Ovary (tissue), 7 donors: ENCODE measurements at regions not wholly inside any gene's neighbourhood (a gene's known extent, or its start where the extent isn't known, plus 50 kb on each side); places are given as distances from the start of the nearest gene placed in this dataset.

ENCODE experiments used
- DNase-seq, 5 donors: peaks; one replicate each; pipeline ENCODE4 v3.0.0-alpha.2; 2019 to 2020
- H3K27ac ChIP-seq, 2 donors: fragments of 200-600 bp; one replicate each; pipeline versions ENCODE4 v1.5.1 to v1.8.0; 2019 to 2022
- H3K27me3 ChIP-seq: fragments of 200-600 bp; one replicate; pipeline ENCODE4 v1.8.0; 2022
- H3K36me3 ChIP-seq: fragments of 200-600 bp; sonication (generic); one replicate; pipeline ENCODE4 v1.5.1; 2019
- H3K4me1 ChIP-seq: one replicate; pipeline ENCODE4 v1.8.1; 2013; ENCODE audit warnings: mild to moderate bottlenecking, moderate library complexity; ENCODE audit not compliant: insufficient read depth
- H3K4me3 ChIP-seq: fragments of 200-600 bp; sonication (generic); one replicate; pipeline ENCODE4 v1.5.1; 2017
- H3K9me3 ChIP-seq, 2 donors: fragments of 200-600 bp in 1 of 2; sonication (generic) in 1 of 2; one replicate each; pipeline versions ENCODE4 v1.5.1 to v1.8.1; 2013 to 2019; ENCODE audit warnings: mild to moderate bottlenecking in 1 of 2, moderate library complexity in 1 of 2
- EP300 ChIP-seq: sonication (generic); formaldehyde crosslinking; IDR thresholded peaks from one replicate; pipeline ENCODE4 v1.6.1; 2017; ENCODE audit warnings: antibody characterized with exemption
- POLR2A ChIP-seq: fragments of 450-650 bp; IDR thresholded peaks from one replicate; pipeline ENCODE4 v1.6.1; 2017; ENCODE audit warnings: antibody characterized with exemption, mild to moderate bottlenecking, moderate library complexity
- WGBS, 3 donors: extraction: QIAGEN DNeasy Blood & Tissue Kit in 1 of 3; methylation state at CpG; one replicate each; pipeline versions ENCODE4 v1.1.5 to v1.1.7; 2013 to 2017; 5-methylcytosine and 5-hydroxymethylcytosine counted together
- intact Hi-C, 4 donors: fragments of 100-400 bp; cut with DNase I; formaldehyde crosslinking; loops; one replicate each; pipeline versions ENCODE4 v1.11.0 to v1.15.1; 2022 to 2023
- TF ChIP-seq, protein P1 (sequence below), 3 donors: fragments of 450-650 bp in 2 of 3; fragments of 200-600 bp in 1 of 3; IDR thresholded peaks; one replicate each; pipeline versions ENCODE4 v1.5.1 to v1.8.0; 2016 to 2022; ENCODE audit warnings: antibody characterized with exemption in 3 of 3, mild to moderate bottlenecking in 1 of 3
- donor health status: DM: no; HTN: no; CAD: no; lungs with moderate emphysema.
- donor health status: DM: no; HTN: no; CAD: no.
- donor health status: Bipolar disorder and iron deficiency.
- donor health status: DM: no; HTN: no; CAD: no.
- donor health status: DM: yes; HTN: yes; CAD: no.

DNA sequence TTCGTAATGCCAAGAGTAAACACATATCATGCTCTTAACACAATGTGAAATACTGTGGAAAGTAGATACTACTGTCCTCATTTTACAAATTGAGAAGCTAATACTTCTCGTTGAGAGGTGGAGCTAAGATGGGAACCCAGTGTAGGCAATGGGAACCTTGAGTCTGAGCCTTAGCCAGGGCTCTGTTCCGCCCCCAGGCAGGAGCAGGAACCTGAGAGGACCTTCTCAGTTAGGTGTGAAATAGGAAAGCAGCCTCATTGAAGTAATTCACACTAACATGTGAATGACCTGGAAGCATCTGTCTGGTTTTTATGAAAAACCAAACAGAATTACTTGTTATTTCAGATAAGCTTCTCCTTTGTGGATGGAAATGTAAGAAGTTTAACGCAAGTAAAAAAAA lies 62.6 kb upstream of the RBFOX1 start:
- WGBS, 3 donors = 70 to 76% (median 75%) methylated on average over 4 of the region's 4 CpGs
- no peak overlapping the region for H3K4me3 ChIP-seq
- DNase-seq = no peak
- no peaks in the 10 kb centered on the region for H3K36me3 ChIP-seq
- intact Hi-C loops = no loop called here
- no peak overlapping the region for H3K27ac ChIP-seq
- H3K4me1 ChIP-seq = no peaks in the 10 kb centered on the region
- TF ChIP-seq, protein P1, sequence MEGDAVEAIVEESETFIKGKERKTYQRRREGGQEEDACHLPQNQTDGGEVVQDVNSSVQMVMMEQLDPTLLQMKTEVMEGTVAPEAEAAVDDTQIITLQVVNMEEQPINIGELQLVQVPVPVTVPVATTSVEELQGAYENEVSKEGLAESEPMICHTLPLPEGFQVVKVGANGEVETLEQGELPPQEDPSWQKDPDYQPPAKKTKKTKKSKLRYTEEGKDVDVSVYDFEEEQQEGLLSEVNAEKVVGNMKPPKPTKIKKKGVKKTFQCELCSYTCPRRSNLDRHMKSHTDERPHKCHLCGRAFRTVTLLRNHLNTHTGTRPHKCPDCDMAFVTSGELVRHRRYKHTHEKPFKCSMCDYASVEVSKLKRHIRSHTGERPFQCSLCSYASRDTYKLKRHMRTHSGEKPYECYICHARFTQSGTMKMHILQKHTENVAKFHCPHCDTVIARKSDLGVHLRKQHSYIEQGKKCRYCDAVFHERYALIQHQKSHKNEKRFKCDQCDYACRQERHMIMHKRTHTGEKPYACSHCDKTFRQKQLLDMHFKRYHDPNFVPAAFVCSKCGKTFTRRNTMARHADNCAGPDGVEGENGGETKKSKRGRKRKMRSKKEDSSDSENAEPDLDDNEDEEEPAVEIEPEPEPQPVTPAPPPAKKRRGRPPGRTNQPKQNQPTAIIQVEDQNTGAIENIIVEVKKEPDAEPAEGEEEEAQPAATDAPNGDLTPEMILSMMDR (IDR thresholded peaks at IDR 0.05) = no peak
- no peak for TF ChIP-seq EP300
- no peak for TF ChIP-seq POLR2A
- no peaks in the 10 kb centered on the region for H3K9me3 ChIP-seq
- H3K27me3 ChIP-seq = no peaks in the 10 kb centered on the region

DNA sequence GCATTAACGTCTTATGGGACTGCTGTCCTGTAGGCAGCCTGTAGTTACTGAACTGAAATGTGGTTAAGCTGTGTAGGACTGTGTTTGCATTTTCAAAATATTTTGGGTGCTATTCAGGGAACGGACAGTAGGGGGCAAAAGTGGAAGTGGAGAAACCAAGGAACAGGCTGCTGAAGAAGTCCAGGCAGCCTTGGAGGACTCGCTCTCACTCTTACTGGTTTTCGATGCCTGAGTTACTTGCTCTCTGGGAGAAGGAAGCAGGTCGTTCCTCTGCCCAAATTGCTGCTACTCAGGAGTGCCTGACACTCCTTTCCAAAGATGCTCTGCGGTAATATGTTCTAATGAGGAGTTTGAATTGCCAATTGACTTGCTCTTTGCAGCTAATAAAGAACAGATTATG lies 64.5 kb upstream of the RBFOX1 start:
- Histone ChIP-seq H3K4me3 (no peak overlapping the region), H3K9me3 (no peaks in the 10 kb centered on the region), H3K27ac (no peak overlapping the region), H3K4me1 (no peaks in the 10 kb centered on the region), H3K27me3 (no peaks in the 10 kb centered on the region), H3K36me3 (no peaks in the 10 kb centered on the region)
- intact Hi-C loops = no loop called here
- 8 to 17% (median 17%) methylated on average over 6 of the region's 6 CpGs for WGBS, 3 donors
- no peak for TF ChIP-seq POLR2A
- TF ChIP-seq, protein P1 (IDR thresholded peaks at IDR 0.05) = peak in 1 of 3 donors; percentile 33
- no peak for DNase-seq

DNA sequence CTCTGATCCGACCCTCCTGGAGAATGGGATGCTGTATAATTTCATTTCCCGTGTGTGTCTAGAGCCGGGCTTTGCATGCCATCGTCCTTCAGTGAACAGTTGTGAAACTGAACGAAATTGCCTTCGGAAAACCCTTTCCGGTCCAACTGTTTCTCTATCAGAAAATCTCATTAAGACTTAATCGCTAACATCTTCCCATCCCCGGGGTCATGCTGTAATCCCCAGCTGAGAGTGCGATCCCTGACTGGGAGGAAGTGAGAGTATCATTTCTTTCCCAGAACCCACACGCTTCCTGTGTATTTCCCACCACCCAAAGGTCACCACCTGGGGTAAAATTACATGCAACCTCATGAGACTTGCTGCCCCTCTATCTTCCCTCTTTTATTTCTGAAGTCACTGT lies 75.6 kb upstream of the RBFOX1 start:
- 87 to 91% (median 88%) methylated on average over 11 of the region's 11 CpGs for WGBS, 3 donors
- no peak for DNase-seq

DNA sequence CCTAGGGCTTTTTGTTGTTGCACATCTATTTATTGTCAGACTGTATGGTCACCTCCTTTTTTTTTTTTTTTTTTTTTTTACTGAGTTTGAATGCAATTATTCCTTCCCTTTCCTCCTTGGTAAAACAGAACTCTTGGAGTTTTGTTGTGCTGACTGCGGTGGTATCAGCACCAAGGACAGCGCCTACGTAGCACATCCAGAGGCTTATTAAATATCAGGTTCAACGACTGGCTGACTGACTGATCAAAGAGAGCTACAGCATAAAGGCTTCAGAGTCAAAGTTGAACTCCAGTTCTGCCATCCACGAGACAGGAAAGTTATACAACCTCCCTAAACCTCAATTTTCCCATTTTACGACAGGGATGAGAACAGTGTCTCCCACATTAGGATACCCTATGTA lies 86.1 kb upstream of the RBFOX1 start:
- WGBS, 3 donors = 21 to 26% (median 22%) methylated on average over 6 of the region's 6 CpGs
- Histone ChIP-seq H3K4me3 (no peak overlapping the region), H3K27ac (no peak overlapping the region), H3K36me3 (no peaks in the 10 kb centered on the region), H3K9me3 (no peaks in the 10 kb centered on the region), H3K4me1 (no peaks in the 10 kb centered on the region), H3K27me3 (no peaks in the 10 kb centered on the region)
- intact Hi-C loops = no loop called here
- TF ChIP-seq, protein P1 (IDR thresholded peaks at IDR 0.05) = no peak
- TF ChIP-seq EP300 = no peak
- TF ChIP-seq POLR2A = no peak
- no peak for DNase-seq

More for the DNA sequence above, 75.6 kb upstream of the RBFOX1 start:
- Histone ChIP-seq H3K27ac (no peak overlapping the region), H3K9me3 (no peaks in the 10 kb centered on the region), H3K4me3 (no peak overlapping the region), H3K36me3 (no peaks in the 10 kb centered on the region), H3K4me1 (no peaks in the 10 kb centered on the region), H3K27me3 (no peaks in the 10 kb centered on the region)
- TF ChIP-seq POLR2A = no peak
- no peak for TF ChIP-seq EP300
- TF ChIP-seq, protein P1 (IDR thresholded peaks at IDR 0.05) = no peak
- intact Hi-C loops = no loop called here

DNA sequence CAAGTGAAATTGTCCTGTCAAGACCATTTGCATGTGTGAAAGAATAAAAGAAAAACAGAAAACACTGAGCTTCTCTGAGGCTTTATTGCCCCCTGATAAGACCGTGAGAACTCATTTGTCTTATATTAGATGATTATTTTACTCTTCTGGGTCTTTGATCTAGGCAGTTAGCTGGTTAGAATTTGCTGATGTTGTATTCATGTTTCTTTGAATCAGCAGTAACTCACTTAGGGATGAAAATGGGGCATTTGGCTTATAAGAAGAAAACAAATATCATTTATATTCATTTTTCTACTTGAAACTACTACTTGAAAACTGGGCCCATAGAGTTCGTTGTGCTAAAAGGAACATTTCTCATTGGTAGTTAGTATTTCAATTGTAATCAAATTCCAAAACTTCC lies 93.1 kb upstream of the RBFOX1 start:
- H3K4me3 ChIP-seq = no peak overlapping the region
- no peaks in the 10 kb centered on the region for H3K36me3 ChIP-seq
- intact Hi-C loops = no loop called here
- TF ChIP-seq POLR2A (no peak), EP300 (no peak)
- TF ChIP-seq, protein P1 (IDR thresholded peaks at IDR 0.05) = no peak
- H3K4me1 ChIP-seq = no peaks in the 10 kb centered on the region
- no peaks in the 10 kb centered on the region for H3K9me3 ChIP-seq
- DNase-seq = no peak
- no peak overlapping the region for H3K27ac ChIP-seq
- no peaks in the 10 kb centered on the region for H3K27me3 ChIP-seq
- WGBS, 3 donors = 81 to 84% (median 81%) methylated on average over 2 of the region's 2 CpGs
